Stimulated activated naive CD4-positive, alpha-beta T cell (primary cell): ENCODE measurements at regions not wholly inside any gene's neighbourhood (a gene's known extent, or its start where the extent isn't known, plus 50 kb on each side); places are given as distances from the start of the nearest gene placed in this dataset.

Experiments
- DNase-seq, 6 experiments: peaks; one replicate each; lab custom pipeline; 2025; lab: John Stamatoyannopoulos, UW

GRCh38 chr7:131607291-131608115 is 51.1 kb upstream of the PODXL start:
- DNase-seq, result no peak

DNA sequence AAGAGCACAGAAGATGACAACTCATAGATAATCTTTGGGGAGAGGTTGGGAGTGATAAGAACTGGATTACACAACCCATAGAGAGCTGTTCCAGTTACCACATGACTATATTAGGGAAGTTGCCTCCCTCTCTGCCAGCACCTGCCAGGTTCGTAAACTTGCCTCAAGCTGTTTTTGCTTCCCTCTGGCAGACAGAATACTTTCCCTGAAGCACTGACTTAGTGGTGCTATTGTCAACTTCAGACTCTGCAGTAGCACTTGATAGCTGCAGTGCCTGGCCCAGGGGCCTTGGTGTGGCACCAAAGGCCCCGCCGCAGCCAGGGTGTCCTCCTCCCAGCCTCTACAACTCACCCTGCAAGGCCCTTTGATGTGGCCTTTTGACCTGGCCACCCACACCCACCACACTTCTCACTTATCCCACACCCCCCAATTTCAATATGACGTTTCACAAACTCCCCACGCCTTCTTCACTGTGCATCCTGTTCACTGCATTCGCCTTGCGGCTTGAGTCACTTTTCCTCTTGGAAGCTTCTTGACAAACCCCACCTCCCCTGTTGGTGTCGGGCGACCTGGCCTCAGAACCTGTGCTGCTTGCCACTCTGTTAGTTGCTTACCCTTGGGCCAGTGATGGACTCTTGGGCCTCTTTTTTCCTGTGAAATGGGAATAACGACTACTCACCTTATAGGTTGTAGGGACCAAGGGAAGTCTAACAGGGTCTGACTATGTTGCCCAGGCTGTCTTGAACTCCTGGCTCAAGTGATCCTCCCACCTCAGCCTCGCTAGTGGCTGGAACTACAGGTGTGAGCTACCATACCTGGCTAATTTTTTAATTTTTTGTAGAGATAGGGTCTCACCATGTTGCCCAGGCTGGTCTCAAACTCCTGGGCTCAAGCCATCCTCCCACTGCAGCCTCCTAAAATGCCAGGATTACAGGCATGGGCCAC is 50.2 kb upstream of the PODXL start:
- no peak for DNase-seq
